HL-60 (cell line): ENCODE measurements at regions not wholly inside any gene's neighbourhood (a gene's known extent, or its start where the extent isn't known, plus 50 kb on each side); places are given as distances from the start of the nearest gene placed in this dataset.

Experiments used
- DNase-seq, 2 experiments: peaks; one replicate each; pipeline ENCODE4 v3.0.0-alpha.2; 2010 to 2020; ENCODE audit warnings: low read depth in 1 of 2, low spot score in 1 of 2
- H3K27ac ChIP-seq: fragments of 250-450 bp; sonication (Bioruptor Pico); replicated peaks from 2 replicates; pipeline ENCODE4 v1.5.1; 2020; ENCODE audit warnings: mild to moderate bottlenecking, moderate library complexity
- H3K27me3 ChIP-seq: fragments of 250-450 bp; sonication (Bioruptor Pico); 2 replicates; pipeline ENCODE4 v1.5.1; 2021; ENCODE audit warnings: mild to moderate bottlenecking, moderate library complexity; ENCODE audit not compliant: insufficient read depth, poor library complexity, severe bottlenecking
- H3K4me3 ChIP-seq: replicated peaks from 2 replicates; pipeline ENCODE4 v1.5.1; 2011; ENCODE audit warnings: mild to moderate bottlenecking, control low read depth, low read length; ENCODE audit not compliant: insufficient read depth
- CTCF ChIP-seq: IDR thresholded peaks from one replicate; pipeline ENCODE4 v1.5.1; 2011; ENCODE audit warnings: low read length, control low read depth, inconsistent platforms; ENCODE audit not compliant: insufficient read depth
- GABPA ChIP-seq: IDR thresholded peaks from 2 replicates; pipeline ENCODE4 v1.6.1; 2012; ENCODE audit warnings: low read depth
- POLR2AphosphoS5 ChIP-seq: IDR thresholded peaks from 2 replicates; pipeline ENCODE4 v1.6.1; 2012; ENCODE audit warnings: low read depth
- REST ChIP-seq: IDR thresholded peaks from 2 replicates; pipeline ENCODE4 v1.6.1; 2012; ENCODE audit warnings: low read depth; ENCODE audit not compliant: insufficient replicate concordance
- SPI1 ChIP-seq: IDR thresholded peaks from 2 replicates; pipeline ENCODE4 v1.6.1; 2012; ENCODE audit warnings: low read depth, mild to moderate bottlenecking, borderline replicate concordance

DNA sequence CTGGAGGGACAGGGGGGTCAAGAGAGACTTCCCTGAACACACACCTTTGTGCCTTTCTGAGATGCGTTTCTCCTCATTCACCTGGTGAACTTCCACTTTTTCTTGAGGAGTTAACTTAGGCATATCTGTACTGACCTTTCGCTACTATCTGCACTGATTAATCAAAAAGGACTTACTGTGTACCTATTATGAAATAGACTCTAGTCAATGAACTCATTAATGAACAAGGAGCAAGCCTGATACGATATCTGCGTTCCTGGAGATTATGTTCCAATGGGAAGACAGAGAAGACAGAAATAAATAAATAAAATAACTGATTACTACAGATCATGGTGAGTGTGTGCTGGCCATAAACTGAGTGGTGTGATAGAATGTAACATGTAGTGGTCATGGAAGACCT is 157.2 kb upstream of the TBL1XR1 start:
- TF ChIP-seq POLR2AphosphoS5 (no peak), GABPA (no peak), SPI1 (no peak), REST (no peak), CTCF (no peak)

GRCh38 chr3:177356113-177356512 is 158.8 kb upstream of the TBL1XR1 start:
- H3K27me3 ChIP-seq: no peaks in the 10 kb centered on the region
- no peak overlapping the region for H3K4me3 ChIP-seq
- TF ChIP-seq CTCF (no peak), REST (no peak), SPI1 (no peak), POLR2AphosphoS5 (no peak), GABPA (no peak)
- no peak for DNase-seq
- H3K27ac ChIP-seq: no peak overlapping the region

More for the DNA sequence above, 157.2 kb upstream of the TBL1XR1 start:
- Histone ChIP-seq H3K4me3 (no peak overlapping the region), H3K27me3 (no peaks in the 10 kb centered on the region), H3K27ac (no peak overlapping the region)
- no peak for DNase-seq

DNA sequence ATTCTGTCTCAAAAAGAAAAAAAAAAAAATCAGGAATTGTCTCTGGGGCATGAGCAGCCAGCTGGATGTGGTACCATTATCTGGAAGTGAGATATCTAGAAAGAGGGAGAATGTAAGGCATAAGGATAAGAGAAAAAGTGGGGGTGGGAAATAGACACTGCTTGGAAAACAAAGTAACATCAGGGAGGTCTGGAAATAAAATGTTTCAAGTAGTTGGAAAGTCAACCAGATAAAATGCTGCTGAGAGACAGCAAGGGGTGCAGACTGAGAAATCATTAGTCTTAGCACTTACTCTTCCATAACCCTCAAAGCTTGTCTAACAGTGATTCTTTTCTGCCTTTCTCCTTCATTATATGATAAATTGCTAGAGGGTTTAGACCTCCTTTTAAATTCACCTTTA is 159.7 kb upstream of the TBL1XR1 start:
- Histone ChIP-seq H3K4me3 (no peak overlapping the region), H3K27me3 (no peaks in the 10 kb centered on the region), H3K27ac (peak overlapping the region; percentile 93)
- no peak for DNase-seq
- TF ChIP-seq CTCF: no peak
- no peak for TF ChIP-seq POLR2AphosphoS5
- TF ChIP-seq REST: no peak
- TF ChIP-seq GABPA: no peak
- TF ChIP-seq SPI1: no peak
